ENCODE measurements at regions not wholly inside any gene's neighbourhood (a gene's known extent, or its start where the extent isn't known, plus 50 kb on each side); places are given as distances from the start of the nearest gene placed in this dataset.
A peak's percentile ranks its signal among the peaks of the same experiment; 100 is the strongest.

DNA sequence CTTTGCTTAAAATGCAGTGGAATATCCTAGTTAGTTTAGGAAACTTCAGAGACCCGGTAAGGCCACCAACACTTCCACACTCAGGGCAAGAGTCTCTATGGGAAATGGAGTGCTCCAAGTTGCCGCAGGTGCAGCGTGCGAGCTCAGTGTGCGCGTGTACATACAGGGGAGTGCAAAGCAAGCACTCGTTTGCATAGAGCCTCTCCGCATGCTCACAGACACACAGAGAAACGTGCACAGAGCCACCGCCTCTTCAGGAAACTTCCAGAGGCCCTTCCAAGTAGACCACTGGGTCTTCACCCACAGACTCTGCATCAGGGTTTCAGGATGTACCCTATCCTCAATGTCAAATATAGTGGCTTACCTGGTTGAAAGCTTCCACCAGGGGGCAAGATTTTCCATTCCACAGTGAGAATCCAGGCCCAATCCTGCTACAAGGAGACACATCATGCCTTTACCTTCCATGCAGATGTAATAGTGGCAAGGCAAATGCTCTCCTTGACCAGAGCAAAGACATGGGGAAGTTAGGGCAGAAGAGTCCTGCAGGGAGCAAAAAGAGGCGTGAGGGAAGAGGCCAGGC, 513.0 kb upstream of the MYT1L start:
- Histone ChIP-seq H3K79me2 (no peaks in the 10 kb centered on the region), H3K9me3 (ENCODE audit: low read depth) (no peaks in the 10 kb centered on the region), H3K27ac (no peak overlapping the region), H3K4me2 (no peak overlapping the region), H3K9me2 (replicated peaks; ENCODE audit: insufficient read depth) (no peaks in the 10 kb centered on the region), H3K4me1 (ENCODE audit: insufficient read depth) (no peaks in the 10 kb centered on the region), H3K36me3 (replicated peaks; ENCODE audit: insufficient read depth, low read depth) (no peaks in the 10 kb centered on the region), H4K20me1 (ENCODE audit: insufficient read depth, poor library complexity, severe bottlenecking) (no peaks in the 10 kb centered on the region), H2AFZ (no peak overlapping the region), H3K27me3 (no peaks in the 10 kb centered on the region), H3K4me3 (no peak overlapping the region)
- DNase-seq (ENCODE audit: low spot score) = no peak
- 85% methylated on average over 11 of the region's 11 CpGs for WGBS (ENCODE audit: low lambda C conversion rate, missing lambda C conversion rate)
- no peak for TF ChIP-seq EZH2phosphoT487 (IDR thresholded peaks at IDR 0.05; ENCODE audit: low read depth, severe bottlenecking, unreplicated experiment)
- TF ChIP-seq, protein P1, sequence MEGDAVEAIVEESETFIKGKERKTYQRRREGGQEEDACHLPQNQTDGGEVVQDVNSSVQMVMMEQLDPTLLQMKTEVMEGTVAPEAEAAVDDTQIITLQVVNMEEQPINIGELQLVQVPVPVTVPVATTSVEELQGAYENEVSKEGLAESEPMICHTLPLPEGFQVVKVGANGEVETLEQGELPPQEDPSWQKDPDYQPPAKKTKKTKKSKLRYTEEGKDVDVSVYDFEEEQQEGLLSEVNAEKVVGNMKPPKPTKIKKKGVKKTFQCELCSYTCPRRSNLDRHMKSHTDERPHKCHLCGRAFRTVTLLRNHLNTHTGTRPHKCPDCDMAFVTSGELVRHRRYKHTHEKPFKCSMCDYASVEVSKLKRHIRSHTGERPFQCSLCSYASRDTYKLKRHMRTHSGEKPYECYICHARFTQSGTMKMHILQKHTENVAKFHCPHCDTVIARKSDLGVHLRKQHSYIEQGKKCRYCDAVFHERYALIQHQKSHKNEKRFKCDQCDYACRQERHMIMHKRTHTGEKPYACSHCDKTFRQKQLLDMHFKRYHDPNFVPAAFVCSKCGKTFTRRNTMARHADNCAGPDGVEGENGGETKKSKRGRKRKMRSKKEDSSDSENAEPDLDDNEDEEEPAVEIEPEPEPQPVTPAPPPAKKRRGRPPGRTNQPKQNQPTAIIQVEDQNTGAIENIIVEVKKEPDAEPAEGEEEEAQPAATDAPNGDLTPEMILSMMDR (IDR thresholded peaks at IDR 0.05; ENCODE audit: poor library complexity) = peak; percentile 36
- TF ChIP-seq EZH2 (IDR thresholded peaks at IDR 0.05; ENCODE audit: borderline replicate concordance) = no peak

- H3K79me2 ChIP-seq = no peaks in the 10 kb centered on the region
- no peak overlapping the region for H2AFZ ChIP-seq
- no peaks in the 10 kb centered on the region for H3K36me3 ChIP-seq (replicated peaks; ENCODE audit: insufficient read depth, low read depth)
- no peaks in the 10 kb centered on the region for H3K9me3 ChIP-seq (ENCODE audit: low read depth)
- H3K27ac ChIP-seq = no peak overlapping the region
- no peak for TF ChIP-seq EZH2phosphoT487 (IDR thresholded peaks at IDR 0.05; ENCODE audit: low read depth, severe bottlenecking, unreplicated experiment)
- TF ChIP-seq EZH2 (IDR thresholded peaks at IDR 0.05; ENCODE audit: borderline replicate concordance) = no peak
- TF ChIP-seq, protein P1 (IDR thresholded peaks at IDR 0.05; ENCODE audit: poor library complexity) = no peak
- H3K9me2 ChIP-seq (replicated peaks; ENCODE audit: insufficient read depth) = no peaks in the 10 kb centered on the region
- no peak for DNase-seq (ENCODE audit: low spot score)
- H3K4me2 ChIP-seq = no peak overlapping the region
- H3K4me1 ChIP-seq (ENCODE audit: insufficient read depth) = no peaks in the 10 kb centered on the region
- H3K27me3 ChIP-seq = no peaks in the 10 kb centered on the region
- WGBS (ENCODE audit: low lambda C conversion rate, missing lambda C conversion rate) = 92% methylated on average over 7 of the region's 7 CpGs
- no peak overlapping the region for H3K4me3 ChIP-seq
- no peaks in the 10 kb centered on the region for H4K20me1 ChIP-seq (ENCODE audit: insufficient read depth, poor library complexity, severe bottlenecking)
These were observed 511.4 kb upstream of the MYT1L start for GRCh38 chr2:2842466-2842865.

- Histone ChIP-seq H3K9me3 (ENCODE audit: low read depth) (no peaks in the 10 kb centered on the region), H4K20me1 (ENCODE audit: insufficient read depth, poor library complexity, severe bottlenecking) (no peaks in the 10 kb centered on the region), H3K79me2 (no peaks in the 10 kb centered on the region), H3K4me1 (ENCODE audit: insufficient read depth) (no peaks in the 10 kb centered on the region), H3K27me3 (no peaks in the 10 kb centered on the region), H3K4me2 (no peak overlapping the region), H3K27ac (no peak overlapping the region), H3K36me3 (replicated peaks; ENCODE audit: insufficient read depth, low read depth) (no peaks in the 10 kb centered on the region), H3K4me3 (no peak overlapping the region), H3K9me2 (replicated peaks; ENCODE audit: insufficient read depth) (no peaks in the 10 kb centered on the region), H2AFZ (no peak overlapping the region)
- no peak for TF ChIP-seq EZH2phosphoT487 (IDR thresholded peaks at IDR 0.05; ENCODE audit: low read depth, severe bottlenecking, unreplicated experiment)
- TF ChIP-seq EZH2 (IDR thresholded peaks at IDR 0.05; ENCODE audit: borderline replicate concordance) = no peak
- DNase-seq (ENCODE audit: low spot score) = no peak
- WGBS (ENCODE audit: low lambda C conversion rate, missing lambda C conversion rate) = 95% methylated on average over 17 of the region's 17 CpGs
These were observed 509.7 kb upstream of the MYT1L start for GRCh38 chr2:2840681-2841300.

GRCh38 chr2:2839782-2840531, 508.9 kb upstream of the MYT1L start:
- WGBS (ENCODE audit: low lambda C conversion rate, missing lambda C conversion rate) = 88% methylated on average over 13 of the region's 13 CpGs
- Histone ChIP-seq H3K4me2 (no peak overlapping the region), H3K4me1 (ENCODE audit: insufficient read depth) (no peaks in the 10 kb centered on the region), H3K9me2 (replicated peaks; ENCODE audit: insufficient read depth) (no peaks in the 10 kb centered on the region), H3K36me3 (replicated peaks; ENCODE audit: insufficient read depth, low read depth) (no peaks in the 10 kb centered on the region), H3K27me3 (no peaks in the 10 kb centered on the region), H3K9me3 (ENCODE audit: low read depth) (no peaks in the 10 kb centered on the region), H3K4me3 (no peak overlapping the region), H2AFZ (no peak overlapping the region), H4K20me1 (ENCODE audit: insufficient read depth, poor library complexity, severe bottlenecking) (no peaks in the 10 kb centered on the region), H3K27ac (no peak overlapping the region), H3K79me2 (no peaks in the 10 kb centered on the region)
- no peak for DNase-seq (ENCODE audit: low spot score)
- no peak for TF ChIP-seq EZH2phosphoT487 (IDR thresholded peaks at IDR 0.05; ENCODE audit: low read depth, severe bottlenecking, unreplicated experiment)
